NCI-H82 treated with DMSO at 0.1 percent for 48 hours (cell line): ENCODE measurements at regions not wholly inside any gene's neighbourhood (a gene's known extent, or its start where the extent isn't known, plus 50 kb on each side); places are given as distances from the start of the nearest gene placed in this dataset.
A peak's percentile ranks its signal among the peaks of the same experiment; 100 is the strongest.

Experiments
- DNase-seq: peaks from one replicate; lab custom pipeline; 2025; ENCODE audit not compliant: unreplicated experiment; lab: John Stamatoyannopoulos, UW

DNA sequence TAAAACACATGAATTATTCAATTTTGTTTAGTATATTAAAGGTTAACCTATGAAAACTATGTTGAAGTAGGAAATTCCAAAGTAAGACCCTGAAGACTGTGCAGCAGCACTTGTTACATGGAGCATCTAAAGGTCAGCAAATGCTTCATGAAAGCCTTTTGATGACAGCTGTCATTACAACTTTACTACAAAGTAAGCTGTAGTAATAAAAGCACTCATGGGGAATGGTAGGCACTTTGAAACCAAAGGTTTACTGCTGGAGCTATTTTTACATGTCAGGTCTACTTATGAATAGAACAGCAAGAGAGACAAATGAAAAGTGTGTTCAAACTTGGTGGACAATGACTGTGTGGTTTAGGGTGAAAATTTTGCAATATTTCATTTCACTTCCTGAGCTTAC is 672.5 kb upstream of the PCDH20 start:
- DNase-seq, result no peak

DNA sequence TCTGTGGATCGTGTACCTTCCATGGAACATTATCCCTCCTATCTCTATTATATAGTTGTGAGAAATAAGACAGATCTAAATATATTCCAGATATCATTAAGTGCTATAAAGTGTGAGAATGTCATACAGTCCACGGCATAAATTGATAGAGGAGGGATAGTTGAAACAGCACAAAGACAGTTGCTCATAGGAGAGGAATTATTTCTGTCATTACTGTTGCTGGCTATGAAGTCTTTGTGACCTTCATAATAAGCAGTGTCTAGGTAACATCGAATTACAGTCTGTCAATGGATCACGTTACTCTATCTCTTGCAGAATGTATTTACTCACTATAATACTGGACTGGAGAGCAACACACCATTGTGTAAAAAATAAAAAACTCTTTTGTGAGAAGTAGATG is 671.5 kb upstream of the PCDH20 start:
- no peak for DNase-seq

DNA sequence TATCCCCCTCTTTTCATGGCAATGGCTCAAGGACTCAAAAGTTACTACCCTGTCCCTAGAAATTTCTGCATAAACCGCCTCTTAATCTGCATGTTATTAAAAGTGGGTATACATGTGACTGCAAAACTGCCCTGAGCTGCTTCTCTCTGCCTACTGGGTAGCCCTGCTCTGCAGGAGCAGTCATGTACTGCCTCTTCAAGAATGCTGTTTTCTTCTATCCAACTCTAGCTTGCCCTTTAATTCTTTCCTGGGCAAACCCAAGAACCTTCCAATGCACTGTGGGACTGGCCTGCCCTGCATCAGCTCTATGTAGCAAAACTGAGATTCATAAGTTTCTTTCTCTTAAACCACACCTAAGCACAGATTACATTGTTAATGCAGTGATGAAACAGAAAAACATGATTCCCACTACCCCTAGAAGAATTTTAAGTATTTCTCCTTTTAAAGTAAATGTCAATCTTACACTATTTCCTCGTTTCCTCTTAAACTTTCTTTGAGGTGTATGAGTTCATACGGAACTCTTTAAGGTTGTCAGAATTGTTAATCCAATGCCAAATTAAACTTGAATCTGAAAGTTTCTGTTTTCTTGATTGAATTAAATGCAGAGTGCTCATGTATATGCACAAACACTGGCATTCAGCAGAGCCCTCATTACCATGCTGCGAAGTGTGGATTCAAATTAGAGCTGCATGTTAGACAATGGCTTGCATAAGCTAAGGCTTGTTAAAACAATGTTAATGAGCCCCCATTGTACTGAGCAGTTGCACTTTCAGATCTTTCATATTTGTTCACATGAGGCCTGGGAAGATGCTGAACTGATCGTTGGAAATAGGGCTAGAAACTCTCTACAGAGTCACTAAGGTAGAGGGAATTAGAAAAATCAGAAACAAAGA is 669.9 kb upstream of the PCDH20 start:
- no peak for DNase-seq

DNA sequence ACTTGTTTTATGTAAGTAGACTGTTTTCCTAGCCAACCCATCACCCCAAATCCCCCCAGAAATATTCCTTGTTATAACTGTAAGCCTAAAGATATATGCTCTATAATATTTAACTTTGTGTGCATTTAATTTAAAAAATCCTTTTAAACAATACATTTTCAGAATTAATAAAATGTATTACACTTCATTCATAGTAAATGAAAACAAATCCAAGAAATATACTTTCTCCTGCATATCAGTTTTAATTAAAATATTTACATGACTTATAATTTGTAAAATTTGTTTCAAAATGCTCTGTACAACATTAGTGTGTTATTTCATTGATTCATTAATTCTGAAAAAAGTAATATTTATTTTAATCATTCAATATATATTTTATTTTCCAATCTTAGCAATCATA is 669.1 kb upstream of the PCDH20 start:
- no peak for DNase-seq

DNA sequence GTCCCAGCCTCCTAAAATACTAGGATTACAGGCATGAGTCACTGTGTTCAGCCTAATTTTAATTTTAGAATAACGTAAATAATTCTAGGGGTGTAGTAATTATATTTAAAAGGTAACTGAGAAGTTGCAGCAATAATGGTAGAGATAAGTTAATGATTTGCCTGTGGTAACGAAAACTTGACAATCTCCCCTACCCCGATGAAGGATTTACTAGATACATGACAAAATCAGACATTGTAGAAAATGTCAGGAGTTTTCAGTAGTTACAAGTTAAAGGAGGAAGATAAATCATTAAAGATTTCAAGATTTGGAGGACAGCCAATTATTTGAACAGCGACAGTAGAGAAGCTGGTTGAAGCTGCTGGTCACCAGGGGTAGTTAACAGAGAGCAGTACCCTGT is 652.2 kb upstream of the PCDH20 start:
- DNase-seq, result no peak

DNA sequence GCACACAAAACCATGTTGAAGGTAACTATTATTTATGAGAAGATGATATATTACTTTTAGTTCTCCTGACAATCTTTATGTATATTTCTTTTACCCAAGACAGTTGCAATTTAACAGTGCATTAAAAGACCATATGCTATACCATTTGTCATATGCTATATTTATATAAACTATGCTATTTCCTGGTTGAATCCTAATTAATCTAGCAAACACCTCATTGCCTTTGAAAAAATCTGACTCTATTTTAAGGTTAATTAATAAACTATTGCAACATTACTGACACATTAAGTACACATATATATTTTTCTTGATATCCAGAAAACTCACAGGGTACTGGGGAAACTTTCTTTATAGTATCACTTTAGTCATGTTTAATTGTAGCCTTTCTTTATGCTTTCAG is 649.4 kb upstream of the PCDH20 start:
- no peak for DNase-seq

DNA sequence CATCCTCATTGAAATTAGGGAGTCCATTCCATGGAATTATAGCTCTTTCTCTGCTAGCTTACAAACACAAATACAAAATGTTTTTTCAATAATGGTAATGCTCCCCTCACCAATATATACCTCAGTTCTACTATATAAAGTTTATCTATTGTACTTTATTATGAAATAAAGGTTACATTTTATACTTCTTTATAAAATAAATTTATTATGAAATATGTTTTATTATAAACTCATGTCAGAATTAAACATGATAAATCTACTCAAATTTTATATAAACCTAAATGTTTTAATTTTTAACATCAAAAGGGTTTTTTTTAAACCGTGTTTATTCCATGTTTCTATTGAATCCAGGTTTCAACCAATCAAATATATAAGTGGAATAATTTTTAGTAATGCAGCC is 646.1 kb upstream of the PCDH20 start:
- no peak for DNase-seq

DNA sequence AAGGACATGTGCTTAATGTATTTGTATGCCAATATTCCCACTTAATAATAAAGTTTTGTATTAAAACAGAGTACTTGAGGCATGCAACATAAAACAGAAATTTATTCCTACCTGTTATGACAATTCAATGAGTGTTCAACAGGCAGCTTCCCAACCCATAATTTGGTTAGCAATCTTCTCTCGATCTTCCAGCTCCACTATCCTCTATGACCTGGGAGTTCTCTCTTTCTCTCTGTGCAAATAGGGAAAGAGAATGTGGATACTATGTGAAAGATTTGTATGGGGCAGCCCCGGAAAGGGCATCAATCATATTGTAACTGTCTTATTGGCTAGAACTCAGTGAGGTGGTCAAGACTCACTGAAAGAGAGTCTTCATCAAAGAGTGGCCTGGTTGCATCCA is 644.9 kb upstream of the PCDH20 start:
- no peak for DNase-seq

DNA sequence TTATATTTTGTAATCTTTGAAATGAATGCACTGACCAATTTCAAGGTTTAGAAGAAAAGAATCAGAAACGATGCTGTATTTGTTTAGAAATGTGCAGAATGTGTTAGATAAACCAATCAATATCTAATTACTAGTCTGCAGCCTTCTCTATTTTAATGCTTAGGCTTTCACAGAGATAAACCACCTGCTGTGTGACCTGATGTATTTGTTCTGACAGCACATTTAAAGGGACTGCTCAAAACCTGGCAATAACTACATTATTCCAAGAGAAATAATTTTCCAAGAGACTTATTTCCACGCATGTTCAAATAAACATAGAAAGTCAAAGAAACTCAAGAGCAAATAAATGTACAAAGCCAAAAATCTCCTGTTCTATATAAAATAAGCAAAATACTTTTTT is 641.6 kb upstream of the PCDH20 start:
- DNase-seq, result no peak

DNA sequence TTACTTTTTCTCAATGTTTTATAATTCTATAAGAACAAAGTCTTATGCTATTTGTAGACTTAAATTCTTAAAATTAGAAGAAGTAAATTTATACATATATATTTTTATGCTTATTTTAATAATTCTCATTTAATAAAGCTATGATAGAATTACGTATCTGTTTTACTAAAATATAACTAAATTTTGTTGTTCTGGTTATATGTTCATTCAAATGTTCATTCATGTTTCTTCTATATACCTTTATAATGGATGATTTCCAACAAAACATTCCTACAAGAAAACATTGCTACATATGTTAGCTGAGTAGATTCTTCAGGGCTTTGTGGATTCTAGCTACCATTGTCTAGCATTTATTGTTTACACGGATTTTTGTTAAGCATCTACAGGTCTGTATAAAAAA is 634.3 kb upstream of the PCDH20 start:
- no peak for DNase-seq

DNA sequence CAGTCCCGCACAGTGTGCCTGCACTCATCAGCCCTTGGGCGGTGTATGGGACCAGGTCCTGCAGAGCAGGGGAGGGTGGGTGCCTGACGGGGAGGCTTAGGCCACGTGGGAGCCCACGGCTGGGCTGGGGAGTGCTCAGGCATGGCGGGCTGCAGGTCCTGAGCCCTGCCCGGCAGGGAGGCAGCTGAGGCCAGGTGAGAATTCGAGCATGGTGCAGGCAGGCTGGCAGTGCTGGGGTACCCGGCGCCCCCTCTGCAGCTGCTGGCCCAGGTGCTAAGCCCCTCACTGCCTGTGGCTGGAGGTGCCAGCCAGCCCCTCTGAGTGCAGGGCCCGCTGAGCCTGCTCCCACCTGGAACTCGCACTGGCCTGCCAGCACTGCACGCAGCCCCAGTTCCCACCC is 630.9 kb upstream of the PCDH20 start:
- DNase-seq, result no peak

DNA sequence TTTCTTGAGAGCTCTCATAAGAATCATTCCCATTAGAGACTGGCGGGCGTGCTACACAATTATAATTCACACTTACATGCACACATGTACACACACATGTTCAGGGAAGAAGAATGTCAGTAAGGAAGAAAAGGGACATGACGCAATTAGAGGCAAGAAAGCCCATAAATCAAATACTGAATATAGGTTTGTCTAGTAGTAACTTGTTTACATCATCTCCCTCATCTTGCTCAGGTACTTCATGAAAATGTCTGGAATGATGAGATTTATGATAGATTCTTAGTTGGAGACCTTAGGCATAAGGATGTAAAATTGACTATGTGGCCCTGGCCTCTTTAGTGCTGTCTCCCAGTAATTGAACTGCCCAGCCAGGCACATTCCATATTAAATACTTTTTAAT is 628.0 kb upstream of the PCDH20 start:
- DNase-seq, result no peak

DNA sequence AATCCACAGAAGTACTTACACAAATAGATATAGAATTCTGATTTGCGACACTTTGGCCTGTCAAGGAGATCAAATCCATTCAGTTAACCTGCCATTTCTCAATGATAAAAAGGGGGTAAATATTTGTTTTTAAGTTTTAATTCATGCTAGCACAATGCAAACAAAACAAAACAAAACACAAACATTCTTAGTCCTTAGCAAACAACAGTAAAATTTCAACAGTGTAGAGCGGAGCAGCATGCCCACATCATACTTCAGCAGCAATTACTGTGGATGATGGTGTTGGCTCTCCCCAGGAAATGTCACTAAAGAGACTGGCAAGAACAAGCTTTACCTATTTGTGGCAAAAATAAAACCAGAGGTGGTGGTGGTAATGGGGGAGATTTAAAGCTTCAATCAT is 625.2 kb upstream of the PCDH20 start:
- DNase-seq, result no peak

DNA sequence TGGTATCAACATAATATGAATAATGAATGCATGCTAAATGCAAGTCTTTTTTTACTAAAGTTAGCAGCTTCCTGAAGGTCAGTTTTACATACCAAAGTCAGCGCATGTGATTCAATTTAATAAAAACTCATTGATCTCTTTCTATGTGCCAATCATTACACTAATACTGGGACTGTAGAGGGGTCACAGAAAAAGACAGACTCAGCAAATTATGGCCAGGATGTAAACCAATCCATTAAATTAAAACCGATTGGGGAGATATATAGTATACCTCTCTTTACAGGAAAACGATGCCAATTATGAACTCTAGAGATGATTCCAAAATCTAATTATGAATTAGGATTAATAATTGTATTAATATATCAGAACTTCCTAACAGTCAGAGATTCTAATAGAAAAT is 624.4 kb upstream of the PCDH20 start:
- no peak for DNase-seq

DNA sequence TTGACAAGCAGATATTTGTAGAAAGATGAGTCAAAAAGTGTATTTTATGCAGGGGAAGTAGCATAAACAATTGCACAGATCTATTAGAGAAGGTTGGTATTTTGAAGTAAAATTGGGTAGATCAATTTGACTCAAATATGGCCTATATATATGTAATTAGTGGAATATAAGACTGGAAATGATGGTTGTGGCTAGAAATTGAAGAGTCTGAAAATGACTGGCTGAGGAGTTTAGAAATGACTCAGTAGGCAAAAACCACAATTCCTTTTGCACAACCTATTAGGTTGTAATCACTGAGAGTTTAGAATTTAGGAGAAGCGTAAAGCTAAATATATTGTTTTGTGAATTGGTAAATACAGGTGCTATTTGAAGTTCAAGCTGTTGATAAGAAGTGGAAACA is 622.6 kb upstream of the PCDH20 start:
- DNase-seq, result no peak

DNA sequence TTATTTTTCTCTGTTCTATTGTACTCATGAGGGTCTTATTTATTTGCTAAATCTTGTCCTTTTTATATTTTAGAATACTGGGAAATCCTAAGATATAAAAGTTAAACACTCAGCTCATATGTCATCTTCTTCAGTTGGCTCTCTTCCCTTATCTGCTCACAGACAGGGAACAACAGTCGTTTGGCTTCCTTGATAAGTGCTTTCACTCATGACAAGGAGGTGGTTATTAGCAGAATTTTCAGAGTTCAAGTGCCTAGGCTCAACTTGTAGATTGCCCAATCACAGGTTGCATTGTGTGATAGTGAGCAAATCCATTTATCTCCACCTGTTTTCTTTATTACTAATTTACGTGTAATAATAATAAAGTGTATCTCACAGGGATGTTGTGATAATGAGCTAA is 620.3 kb upstream of the PCDH20 start:
- DNase-seq, result no peak

DNA sequence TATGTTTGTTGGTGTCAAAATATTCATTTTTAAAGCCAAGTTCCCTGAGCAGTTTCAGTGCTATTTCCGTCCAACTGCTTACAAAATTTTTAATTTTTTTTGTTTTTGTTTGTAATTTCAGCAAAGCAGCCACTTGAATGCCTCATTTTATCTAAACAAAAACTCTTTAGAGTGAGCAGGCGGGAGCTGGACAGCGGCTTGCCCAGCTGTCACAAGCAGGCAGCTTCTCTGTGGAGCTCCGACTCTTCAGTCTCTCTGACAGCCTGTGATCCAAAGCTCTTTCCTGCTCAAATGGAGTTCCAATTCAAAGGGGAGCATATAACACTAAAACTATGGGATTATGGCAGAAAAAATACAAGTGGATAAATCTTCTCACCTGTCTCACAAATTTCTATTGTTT is 618.3 kb upstream of the PCDH20 start:
- DNase-seq, result no peak

DNA sequence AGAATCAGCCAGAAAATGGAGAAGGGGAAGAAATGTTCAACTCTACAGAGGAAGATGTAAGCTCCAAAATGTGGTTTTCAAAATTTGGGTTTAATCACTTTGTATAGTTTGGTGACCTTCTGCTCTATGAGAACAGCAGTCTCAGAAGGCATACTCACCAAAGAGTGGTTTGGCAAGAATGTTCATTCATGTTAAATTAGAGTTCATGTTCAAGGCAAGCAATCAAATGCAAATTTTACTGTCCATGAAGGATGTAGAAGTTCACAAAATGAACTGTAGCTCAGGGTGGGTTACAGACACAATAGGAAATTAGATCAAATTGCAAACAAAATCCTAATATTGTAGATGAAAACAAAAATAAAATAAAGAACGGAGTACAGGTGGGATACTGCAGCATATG is 606.7 kb upstream of the PCDH20 start:
- no peak for DNase-seq

DNA sequence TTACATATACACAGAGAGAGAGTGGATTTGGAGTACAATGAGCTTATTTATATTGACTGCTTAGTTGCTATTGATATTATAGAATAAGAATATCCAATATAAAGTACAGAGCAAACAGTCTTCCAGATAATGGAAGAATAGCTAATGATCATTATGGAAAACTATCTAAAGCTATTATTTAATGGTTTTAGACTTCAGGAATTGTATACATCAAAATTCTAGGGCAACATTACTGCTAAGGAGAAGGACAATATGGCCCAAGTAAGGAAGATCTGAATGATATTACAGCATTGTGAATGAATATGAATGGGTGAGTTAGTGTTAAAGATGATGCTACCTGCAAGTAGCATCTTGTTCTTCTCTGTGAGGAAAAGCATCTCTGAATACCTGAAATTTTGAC is 604.2 kb upstream of the PCDH20 start:
- DNase-seq, result no peak

DNA sequence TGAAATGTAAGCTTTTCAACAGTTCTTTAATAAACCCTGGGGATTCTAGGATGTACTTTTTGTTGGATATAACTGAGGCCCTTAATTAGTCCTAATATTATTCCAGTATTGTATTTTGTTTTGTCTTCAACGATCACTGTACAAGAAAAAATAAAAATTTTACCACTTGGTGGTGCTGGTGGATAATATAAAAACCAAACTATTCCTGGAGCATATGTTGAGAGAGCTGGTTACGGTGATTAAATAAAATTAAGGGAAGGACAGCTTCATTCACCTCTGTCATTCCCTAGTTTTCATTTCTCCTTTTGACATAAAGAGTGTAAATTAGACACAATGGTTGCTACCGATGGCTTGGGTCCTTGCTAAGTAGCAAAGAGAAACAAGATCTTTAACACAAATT is 598.6 kb upstream of the PCDH20 start:
- DNase-seq, result peak; percentile 53

DNA sequence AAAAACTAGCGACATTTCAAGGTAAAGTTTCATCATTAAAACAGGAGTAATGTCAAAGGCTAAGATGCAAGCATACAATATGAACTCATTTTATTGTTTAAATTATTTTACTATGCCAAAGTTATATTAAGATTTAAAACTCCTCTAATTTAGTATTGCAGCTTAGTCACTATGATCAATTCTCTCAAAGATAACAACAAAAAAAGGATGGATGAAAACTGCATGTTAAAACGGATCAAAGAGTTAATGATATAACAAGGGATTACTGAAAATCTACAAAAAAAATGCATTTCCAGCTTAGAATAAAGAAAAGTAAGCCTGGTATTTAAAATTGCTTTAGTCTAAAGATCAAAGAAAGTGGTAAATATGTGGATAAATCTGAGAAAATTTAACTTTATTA is 587.8 kb upstream of the PCDH20 start:
- DNase-seq, result no peak

DNA sequence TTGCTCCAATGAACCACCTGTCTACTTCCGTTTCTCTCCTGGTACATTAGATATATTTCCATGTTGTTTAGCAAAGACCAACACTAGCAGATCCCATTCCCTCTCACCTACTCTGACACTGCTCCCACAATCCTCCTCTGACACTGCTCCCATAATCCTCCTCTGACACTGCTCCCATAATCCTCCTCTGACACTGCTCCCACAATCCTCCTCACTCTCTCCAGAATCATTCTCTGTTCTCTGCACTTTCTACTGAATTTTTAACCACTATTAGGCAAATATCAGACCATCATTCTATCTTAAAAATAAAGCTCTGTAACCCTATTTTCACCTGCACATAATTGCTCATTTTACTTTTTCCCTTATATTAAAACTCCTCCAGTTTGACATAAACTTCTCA is 578.5 kb upstream of the PCDH20 start:
- no peak for DNase-seq

DNA sequence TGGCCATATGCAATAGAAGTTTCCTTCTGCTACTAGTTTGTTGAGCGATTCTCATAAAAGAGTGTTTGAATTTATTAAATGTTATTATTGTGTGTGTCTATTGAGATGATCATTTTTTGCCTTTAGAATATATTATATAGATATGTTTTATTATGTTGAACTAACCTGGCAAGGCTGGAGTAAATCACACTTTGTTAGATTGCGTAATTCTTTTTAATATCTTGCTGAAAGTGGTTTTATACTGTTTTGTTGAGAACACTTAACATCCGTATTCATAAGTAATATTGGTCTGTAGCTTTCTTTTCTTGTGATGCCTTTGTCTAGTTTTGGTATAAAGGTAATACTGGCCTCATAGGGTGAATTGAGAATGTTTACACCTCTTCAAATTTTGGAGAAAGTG is 574.3 kb upstream of the PCDH20 start:
- no peak for DNase-seq
